HCT116 (cell line): ENCODE measurements at regions not wholly inside any gene's neighbourhood (a gene's known extent, or its start where the extent isn't known, plus 50 kb on each side); places are given as distances from the start of the nearest gene placed in this dataset.
"Not testable (repeated sequence)": the region's sequence is repeated elsewhere in the genome, so short reads cannot be mapped to it uniquely, and the experiment has no call there.

Experiments
- ATAC-seq: fragments of 200-7000 bp; cut with Tn5 transposase; 2 replicates; pipeline ENCODE4 v1.9.1; 2020; ENCODE audit warnings: mild to moderate bottlenecking, moderate library complexity
- BruUV-seq: library from RNA; stranded (reverse); fragments of 400-500 nt; replicated peaks from 2 replicates; lab custom pipeline; 2021; lab: Mats Ljungman, UMichigan
- CTCF ChIA-PET: fragments of 300-600 bp; sonication (Branson Sonifier 250); formaldehyde crosslinking; loops from one replicate; lab custom pipeline; 2021; ENCODE audit warnings: antibody characterized with exemption; lab: Charles Lee
- POLR2A ChIA-PET: fragments of 300-600, 350-600 bp; sonication (Branson Sonifier 250); formaldehyde crosslinking; loops from one replicate; lab custom pipeline; 2021; ENCODE audit warnings: antibody characterized with exemption; lab: Charles Lee
- RAD21 ChIA-PET, 2 experiments: fragments of 300-600 bp; sonication (Branson Sonifier 250); formaldehyde crosslinking; loops; one replicate each; lab custom pipeline; 2023; ENCODE audit warnings: low total read pairs in 2 of 2; ENCODE audit not compliant: uncharacterized antibody in 2 of 2, unreplicated experiment in 2 of 2, low non-redundant PET in 1 of 2; lab: Charles Lee
- DNase-seq: peaks from one replicate; pipeline ENCODE4 v3.0.0-alpha.2; 2010; ENCODE audit warnings: low read depth, low spot score
- H2AFZ ChIP-seq: fragments of 200-600 bp; shearing (Covaris generic), sonication (generic); 2 replicates; pipeline ENCODE4 v1.6.1; 2017; ENCODE audit warnings: low read depth, mixed run types, mixed read lengths, antibody characterized with exemption, low read length; ENCODE audit not compliant: poor library complexity, severe bottlenecking
- H3K27ac ChIP-seq: 2 replicates; pipeline ENCODE4 v1.5.1; 2012; ENCODE audit warnings: low read depth, low read length
- H3K27me3 ChIP-seq: fragments of 200-600 bp; sonication (generic); 2 replicates; pipeline ENCODE4 v1.6.1; 2016; ENCODE audit warnings: mixed run types, low read length, mixed read lengths; ENCODE audit not compliant: insufficient read depth
- H3K36me3 ChIP-seq, 2 experiments: fragments of 200-500 bp in 1 of 2; fragments of 200-600 bp in 1 of 2; sonication (Bioruptor generic) in 1 of 2; sonication (generic) in 1 of 2; 2 replicates each; pipeline versions ENCODE4 v1.5.1 to v1.6.1; 2014 to 2016; ENCODE audit warnings: low read length in 2 of 2, inconsistent platforms in 1 of 2, mixed read lengths in 1 of 2, mixed run types in 1 of 2; ENCODE audit not compliant: insufficient read depth in 2 of 2, control insufficient read depth in 1 of 2
- H3K4me1 ChIP-seq, 2 experiments: fragments of 200-600 bp in 1 of 2; sonication (generic) in 1 of 2; 2 replicates each; pipeline versions ENCODE4 v1.5.1 to v1.6.1; 2012 to 2017; ENCODE audit warnings: low read length in 2 of 2, inconsistent platforms in 1 of 2, mild to moderate bottlenecking in 1 of 2, mixed read lengths in 1 of 2, mixed run types in 1 of 2, moderate library complexity in 1 of 2; ENCODE audit not compliant: insufficient read depth in 2 of 2, control insufficient read depth in 1 of 2
- H3K4me2 ChIP-seq: fragments of 200-600 bp; sonication (generic); 2 replicates; pipeline ENCODE4 v1.6.1; 2017; ENCODE audit warnings: mixed run types, low read length, mixed read lengths
- H3K4me3 ChIP-seq, 2 experiments: fragments of 200-600 bp in 1 of 2; sonication (generic) in 1 of 2; replicated peaks in 1 of 2; 2 replicates each; pipeline ENCODE4 v1.5.1; 2011 to 2016; ENCODE audit warnings: low read length in 2 of 2, control low read depth in 1 of 2, low read depth in 1 of 2, mild to moderate bottlenecking in 1 of 2, mixed read lengths in 1 of 2, mixed run types in 1 of 2
- H3K79me2 ChIP-seq: fragments of 200-600 bp; sonication (generic); 2 replicates; pipeline ENCODE4 v1.6.1; 2017; ENCODE audit warnings: mild to moderate bottlenecking, mixed run types, low read length, moderate library complexity, mixed read lengths; ENCODE audit not compliant: insufficient read depth
- H3K9ac ChIP-seq: fragments of 200-600 bp; sonication (generic); 2 replicates; pipeline ENCODE4 v1.6.1; 2016; ENCODE audit warnings: low read length, mixed read lengths
- H3K9me2 ChIP-seq: fragments of 200-600 bp; sonication (generic), shearing (Covaris generic); 2 replicates; pipeline ENCODE4 v1.6.1; 2017; ENCODE audit warnings: mixed run types, mild to moderate bottlenecking, moderate library complexity; ENCODE audit not compliant: insufficient read depth
- H3K9me3 ChIP-seq, 2 experiments: fragments of 200-500 bp in 1 of 2; fragments of 200-600 bp in 1 of 2; sonication (Bioruptor generic) in 1 of 2; sonication (generic) in 1 of 2; 2 replicates each; pipeline ENCODE4 v1.6.1; 2014 to 2017; ENCODE audit warnings: low read length in 2 of 2, mixed read lengths in 2 of 2, inconsistent platforms in 1 of 2, low read depth in 1 of 2, mild to moderate bottlenecking in 1 of 2, mixed run types in 1 of 2, moderate library complexity in 1 of 2; ENCODE audit not compliant: control insufficient read depth in 1 of 2, insufficient read depth in 1 of 2
- H4K20me1 ChIP-seq: fragments of 200-600 bp; sonication (generic), shearing (Covaris generic); 2 replicates; pipeline ENCODE4 v1.6.1; 2017; ENCODE audit warnings: mixed run types, mild to moderate bottlenecking, moderate library complexity; ENCODE audit not compliant: insufficient read depth
- intact Hi-C: fragments of 100-400 bp; cut with micrococcal nuclease; formaldehyde crosslinking; loops from 2 replicates; pipeline ENCODE4 v1.10.0; 2022

GRCh38 chr21:7129884-7130710, 3391.3 kb upstream of the TPTE start:
- CTCF ChIA-PET, RAD21 ChIA-PET, H3K4me2 ChIP-seq, H3K27ac ChIP-seq, DNase-seq, H3K36me3 ChIP-seq, H3K27me3 ChIP-seq, H3K4me1 ChIP-seq, H3K9me3 ChIP-seq, intact Hi-C loops, H3K79me2 ChIP-seq, H2AFZ ChIP-seq, H4K20me1 ChIP-seq, H3K4me3 ChIP-seq, BruUV-seq, H3K9me2 ChIP-seq, H3K9ac ChIP-seq, POLR2A ChIA-PET: not testable (repeated sequence)
- ATAC-seq: peak; percentile 98
